Nephron progenitor cell (in vitro differentiated cells): ENCODE measurements at regions not wholly inside any gene's neighbourhood (a gene's known extent, or its start where the extent isn't known, plus 50 kb on each side); places are given as distances from the start of the nearest gene placed in this dataset.
"Not testable (repeated sequence)": the region's sequence is repeated elsewhere in the genome, so short reads cannot be mapped to it uniquely, and the experiment has no call there.

Source experiments
- DNase-seq: peaks from one replicate; pipeline ENCODE4 v3.0.0; 2021
- H3K27ac Mint-ChIP-seq: 2 replicates; pipeline ENCODE4 v1.8.0; 2021; ENCODE audit warnings: mild to moderate bottlenecking, moderate library complexity, mixed read lengths
- H3K27me3 Mint-ChIP-seq: 2 replicates; pipeline ENCODE4 v1.8.0; 2021; ENCODE audit warnings: mild to moderate bottlenecking, low read depth, mixed read lengths; ENCODE audit not compliant: poor library complexity
- H3K36me3 Mint-ChIP-seq: 2 replicates; pipeline ENCODE4 v1.8.0; 2021; ENCODE audit warnings: low read depth, mixed read lengths
- H3K4me1 Mint-ChIP-seq: 2 replicates; pipeline ENCODE4 v1.8.0; 2021; ENCODE audit warnings: mixed read lengths
- H3K4me3 Mint-ChIP-seq: 2 replicates; pipeline ENCODE4 v1.8.0; 2021; ENCODE audit warnings: mild to moderate bottlenecking, moderate library complexity, mixed read lengths
- H3K9me3 Mint-ChIP-seq: 2 replicates; pipeline ENCODE4 v1.8.0; 2021; ENCODE audit warnings: mild to moderate bottlenecking, moderate library complexity, mixed read lengths
- TF ChIP-seq, protein P1 (sequence below): fragments of 200-600 bp; sonication (generic); IDR thresholded peaks from 2 replicates; pipeline ENCODE4 v1.5.0; 2021; ENCODE audit warnings: antibody characterized with exemption

DNA sequence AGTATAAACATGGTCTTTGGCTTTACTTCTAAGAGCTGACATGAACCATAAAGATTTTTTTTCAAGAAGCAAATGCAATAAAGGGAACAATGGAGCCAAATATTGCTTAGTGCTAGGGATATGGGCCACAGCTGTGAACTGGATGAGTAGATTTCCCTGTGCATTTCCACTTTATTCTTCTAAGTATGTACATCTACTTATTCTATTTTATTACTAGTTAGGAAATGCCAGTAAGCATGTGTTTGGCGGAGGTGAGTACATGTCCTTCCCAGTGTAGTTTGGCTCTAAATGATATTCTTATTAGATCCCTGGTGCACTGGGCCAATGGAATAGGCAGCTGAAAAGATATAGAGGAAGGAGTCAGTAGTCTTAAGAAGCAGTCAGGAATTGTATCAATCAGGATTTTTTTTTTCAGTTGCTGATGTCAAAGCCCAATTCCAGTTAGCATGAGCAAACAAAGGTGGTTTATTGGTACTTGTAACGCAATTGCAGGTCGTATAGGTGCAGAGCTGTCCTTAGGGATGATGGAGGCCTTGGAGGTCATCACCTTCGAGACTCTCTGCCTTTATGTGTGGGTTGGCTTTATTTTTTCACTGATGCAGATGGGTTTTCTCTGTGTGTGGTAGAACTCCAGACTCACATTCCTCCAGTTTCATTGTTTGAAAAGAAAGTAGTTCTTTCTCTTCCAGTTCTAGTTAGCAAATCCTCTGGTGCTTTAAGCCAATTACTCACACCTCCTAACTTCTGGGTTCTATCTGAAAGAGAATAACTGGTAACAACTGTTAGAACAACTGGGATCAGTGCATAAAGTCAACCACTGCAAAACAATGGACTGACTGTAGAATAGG, 139.0 kb upstream of the LRIG3 start:
- Mint-ChIP-seq H3K4me1 (peaks cover 64% of the 10 kb centered on the region), H3K9me3 (no peaks in the 10 kb centered on the region), H3K4me3 (no peak overlapping the region), H3K27ac (peak overlapping the region; percentile 48), H3K27me3 (peaks cover 6% of the 10 kb centered on the region), H3K36me3 (no peaks in the 10 kb centered on the region)
- TF ChIP-seq, protein P1, sequence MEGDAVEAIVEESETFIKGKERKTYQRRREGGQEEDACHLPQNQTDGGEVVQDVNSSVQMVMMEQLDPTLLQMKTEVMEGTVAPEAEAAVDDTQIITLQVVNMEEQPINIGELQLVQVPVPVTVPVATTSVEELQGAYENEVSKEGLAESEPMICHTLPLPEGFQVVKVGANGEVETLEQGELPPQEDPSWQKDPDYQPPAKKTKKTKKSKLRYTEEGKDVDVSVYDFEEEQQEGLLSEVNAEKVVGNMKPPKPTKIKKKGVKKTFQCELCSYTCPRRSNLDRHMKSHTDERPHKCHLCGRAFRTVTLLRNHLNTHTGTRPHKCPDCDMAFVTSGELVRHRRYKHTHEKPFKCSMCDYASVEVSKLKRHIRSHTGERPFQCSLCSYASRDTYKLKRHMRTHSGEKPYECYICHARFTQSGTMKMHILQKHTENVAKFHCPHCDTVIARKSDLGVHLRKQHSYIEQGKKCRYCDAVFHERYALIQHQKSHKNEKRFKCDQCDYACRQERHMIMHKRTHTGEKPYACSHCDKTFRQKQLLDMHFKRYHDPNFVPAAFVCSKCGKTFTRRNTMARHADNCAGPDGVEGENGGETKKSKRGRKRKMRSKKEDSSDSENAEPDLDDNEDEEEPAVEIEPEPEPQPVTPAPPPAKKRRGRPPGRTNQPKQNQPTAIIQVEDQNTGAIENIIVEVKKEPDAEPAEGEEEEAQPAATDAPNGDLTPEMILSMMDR, result no peak
- DNase-seq, result no peak

GRCh38 chr12:59056966-59057365, 136.7 kb upstream of the LRIG3 start:
- Mint-ChIP-seq H3K27me3 (peaks cover 3% of the 10 kb centered on the region), H3K4me1 (peaks cover 47% of the 10 kb centered on the region), H3K4me3 (no peak overlapping the region), H3K9me3 (no peaks in the 10 kb centered on the region), H3K36me3 (no peaks in the 10 kb centered on the region), H3K27ac (peak overlapping the region; percentile 36)
- DNase-seq, result no peak
- TF ChIP-seq, protein P1, result no peak

DNA sequence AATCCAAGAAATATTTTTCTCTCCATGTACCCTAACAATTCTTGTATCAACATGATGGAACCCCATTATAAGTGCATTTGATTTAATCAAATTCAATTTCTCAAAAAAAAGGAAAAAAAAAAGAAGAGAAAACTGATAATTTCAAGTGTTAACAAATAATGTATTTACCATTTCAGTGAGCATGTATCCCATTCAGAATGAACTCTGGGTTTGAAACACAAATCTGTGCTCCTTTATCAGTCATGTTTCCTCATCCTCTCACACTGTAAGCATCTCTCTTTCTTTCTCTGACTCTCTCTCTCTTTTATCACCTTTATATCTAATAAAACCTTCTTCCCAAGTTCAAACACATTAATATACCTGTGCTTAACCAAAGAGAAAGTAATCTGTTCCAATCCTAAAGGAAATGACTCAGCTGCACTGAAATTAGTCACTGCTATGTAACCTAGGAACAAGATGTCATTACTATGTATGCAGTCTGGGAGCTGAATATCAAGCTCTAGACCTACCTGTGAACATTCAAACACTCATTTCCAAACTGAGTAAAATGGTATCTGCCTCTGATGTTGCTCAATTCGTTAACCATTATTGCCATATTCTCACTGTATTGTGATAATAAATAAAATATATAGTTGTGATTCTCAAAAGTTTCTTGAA, 135.0 kb upstream of the LRIG3 start:
- H3K9me3 Mint-ChIP-seq, result no peaks in the 10 kb centered on the region
- H3K36me3 Mint-ChIP-seq, result no peaks in the 10 kb centered on the region
- TF ChIP-seq, protein P1, result no peak
- peaks cover 3% of the 10 kb centered on the region for H3K27me3 Mint-ChIP-seq
- H3K4me1 Mint-ChIP-seq, result peaks cover 33% of the 10 kb centered on the region
- H3K27ac Mint-ChIP-seq, result no peak overlapping the region
- no peak for DNase-seq
- H3K4me3 Mint-ChIP-seq, result no peak overlapping the region

GRCh38 chr12:59053266-59053899, 133.1 kb upstream of the LRIG3 start:
- H3K27me3 Mint-ChIP-seq, DNase-seq, H3K36me3 Mint-ChIP-seq, H3K9me3 Mint-ChIP-seq, H3K4me3 Mint-ChIP-seq, H3K27ac Mint-ChIP-seq: not testable (repeated sequence)
- peaks cover 19% of the 10 kb centered on the region for H3K4me1 Mint-ChIP-seq

DNA sequence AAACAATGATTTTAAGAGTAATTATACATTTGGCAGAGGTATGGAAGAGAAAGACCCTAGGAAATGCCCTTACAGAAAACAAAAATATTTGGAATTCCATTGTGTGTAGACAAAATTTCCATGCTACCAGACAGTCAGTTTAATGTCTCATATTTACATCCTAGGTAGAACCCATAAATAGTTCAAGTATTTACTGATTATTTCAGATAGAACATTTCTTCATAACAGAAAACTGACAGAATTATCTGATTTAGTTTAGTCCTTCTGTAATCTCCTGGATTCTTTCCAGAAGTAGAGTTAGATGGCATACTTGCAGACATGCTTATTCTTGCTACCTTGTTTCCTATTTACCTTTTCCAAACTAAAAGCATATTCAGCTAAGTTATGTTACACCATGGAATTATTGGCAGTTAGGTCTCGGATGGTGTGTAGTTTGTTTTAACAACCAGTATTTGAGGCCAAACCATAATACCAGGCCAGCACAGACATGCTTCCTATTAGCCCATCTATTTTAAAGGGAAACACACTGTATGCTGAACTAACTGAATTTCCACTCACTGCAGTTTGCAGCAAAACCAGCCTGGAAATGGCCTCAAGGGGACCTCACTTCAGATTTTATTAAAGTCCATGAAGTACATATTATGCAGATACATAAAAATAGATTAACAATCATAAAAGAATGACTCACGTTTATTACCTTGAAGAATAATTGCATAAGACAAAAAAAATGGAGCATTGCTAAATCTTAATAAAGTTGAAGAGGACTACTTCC, 126.6 kb upstream of the LRIG3 start:
- no peak for DNase-seq
- TF ChIP-seq, protein P1, result no peak
- Mint-ChIP-seq H3K4me1 (peaks cover 50% of the 10 kb centered on the region), H3K27me3 (no peaks in the 10 kb centered on the region), H3K36me3 (no peaks in the 10 kb centered on the region), H3K27ac (no peak overlapping the region), H3K4me3 (no peak overlapping the region), H3K9me3 (no peaks in the 10 kb centered on the region)

DNA sequence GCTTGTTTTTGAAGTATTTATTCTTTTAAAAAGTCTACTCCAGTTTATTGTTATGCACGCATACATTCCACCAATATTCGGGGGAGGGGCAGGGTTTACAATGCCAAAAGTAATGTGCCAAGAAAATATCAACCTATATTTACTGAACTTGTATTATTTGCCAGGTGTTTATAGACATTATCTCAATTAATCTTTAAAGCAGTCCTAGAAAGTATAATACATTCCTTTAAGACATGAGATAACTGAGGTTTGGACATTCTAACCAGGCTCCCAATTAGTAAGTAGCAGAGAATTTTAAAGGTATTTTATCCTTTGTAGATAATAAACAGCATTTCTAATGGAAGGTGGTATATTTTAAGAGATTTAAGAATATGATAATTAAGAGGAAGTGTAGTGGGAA, 124.5 kb upstream of the LRIG3 start:
- TF ChIP-seq, protein P1, result no peak
- peaks cover 72% of the 10 kb centered on the region for H3K4me1 Mint-ChIP-seq
- no peaks in the 10 kb centered on the region for H3K27me3 Mint-ChIP-seq
- no peaks in the 10 kb centered on the region for H3K36me3 Mint-ChIP-seq
- no peak for DNase-seq
- H3K4me3 Mint-ChIP-seq, result no peak overlapping the region
- no peaks in the 10 kb centered on the region for H3K9me3 Mint-ChIP-seq
- H3K27ac Mint-ChIP-seq, result no peak overlapping the region
